Heart right ventricle (tissue), 16 donors: ENCODE measurements at regions not wholly inside any gene's neighbourhood (a gene's known extent, or its start where the extent isn't known, plus 50 kb on each side); places are given as distances from the start of the nearest gene placed in this dataset.
"Not testable (repeated sequence)": the region's sequence is repeated elsewhere in the genome, so short reads cannot be mapped to it uniquely, and the experiment has no call there.

Source experiments
- ATAC-seq, 8 donors: fragments of 200-7000 bp; cut with Tn5 transposase; one replicate each; pipeline ENCODE4 v1.9.1; 2020; ENCODE audit warnings: mild to moderate bottlenecking in 8 of 8, moderate library complexity in 8 of 8, moderate number of reproducible peaks in 1 of 8
- DNase-seq, 2 donors: peaks; one replicate each; pipeline ENCODE4 v3.0.0-alpha.2; 2020
- H3K27ac ChIP-seq, 10 donors: fragments of 200-600 bp; sonication (generic) in 2 of 10; one replicate each; pipeline versions ENCODE4 v1.5.0 to v1.8.0; 2020 to 2022; ENCODE audit warnings: mild to moderate bottlenecking in 3 of 10
- H3K27me3 ChIP-seq, 7 donors: fragments of 200-600 bp; one replicate each; pipeline ENCODE4 v1.8.0; 2021 to 2022; ENCODE audit warnings: mild to moderate bottlenecking in 2 of 7
- H3K36me3 ChIP-seq, 9 donors: fragments of 200-600 bp; sonication (generic) in 1 of 9; one replicate each; pipeline versions ENCODE4 v1.5.0 to v1.8.0; 2020 to 2022; ENCODE audit warnings: mild to moderate bottlenecking in 2 of 9
- H3K4me1 ChIP-seq, 9 donors: fragments of 200-600 bp; sonication (generic) in 1 of 9; one replicate each; pipeline versions ENCODE4 v1.5.0 to v1.8.0; 2020 to 2022; ENCODE audit warnings: mild to moderate bottlenecking in 4 of 9
- H3K4me3 ChIP-seq, 10 donors: fragments of 200-600 bp; sonication (generic) in 2 of 10; one replicate each; pipeline versions ENCODE4 v1.5.0 to v1.8.0; 2020 to 2022; ENCODE audit warnings: mild to moderate bottlenecking in 7 of 10, moderate library complexity in 2 of 10
- H3K9me3 ChIP-seq, 11 donors: fragments of 200-600 bp in 10 of 11; sonication (generic) in 2 of 11; one replicate each; pipeline versions ENCODE4 v1.5.0 to v1.8.0; 2013 to 2022; ENCODE audit warnings: mild to moderate bottlenecking in 2 of 11, control low read depth in 1 of 11, moderate library complexity in 1 of 11
- WGBS, 2 donors: extraction: QIAGEN DNeasy Blood & Tissue Kit; methylation state at CpG; one replicate each; pipeline ENCODE4 v1.1.7; 2013; ENCODE audit warnings: inconsistent platforms in 1 of 2; 5-methylcytosine and 5-hydroxymethylcytosine counted together
- intact Hi-C, 10 donors: fragments of 100-400 bp; cut with DNase I; formaldehyde crosslinking; loops; one replicate each; pipeline versions ENCODE4 v1.11.1 to v1.14.2; 2022
- TF ChIP-seq, protein P1 (sequence below), 9 donors: fragments of 200-600 bp; sonication (generic) in 2 of 9; IDR thresholded peaks; one replicate each; pipeline versions ENCODE4 v1.5.0 to v1.8.0; 2021 to 2022; ENCODE audit warnings: antibody characterized with exemption in 9 of 9, mild to moderate bottlenecking in 5 of 9, moderate library complexity in 1 of 9
- donor health status: Arrhythmogenic right ventricular cardiomyopathy.
- donor health status: ischemic (EF 13 %, LVEDD 7.1; RV severe dilation, severe dysfunction).
- donor health status: healthy with polysubstance abuse.
- donor health status: DM: no; HTN: yes; CAD: no.
- donor health status: DM: no; HTN: no; CAD: no.
- donor health status: ischemic (EF 25% LVEDD 6.9; RV normal size, moderate dysfunction).
- donor health status: ischemic (EF 25% LVEDD 5.7; RV mildly dilated, moderate dysfunction).
- donor health status: healthy.
- donor health status: DM: yes; HTN: yes; CAD: no.
- donor health status: Ischemic cardiomyopathy.
- donor health status: ischemic (EF 35%, LVEDD 5.7; RV mildly dilated, moderate dysfunction).
- donor health status: nonischemic (EF 11% LVEDD 7.7; RV severe dilation, severe dysfunction).
- donor health status: DM: yes; HTN: yes; CAD: no.
- donor health status: PGD.
- donor health status: ischemic (EF 29% LVEDD 5.4; RV normal size, mild dysfunction).
- donor health status: nonischemic (EF 23%, LVEDD 6.1; RV moderate dilation, normal function).

DNA sequence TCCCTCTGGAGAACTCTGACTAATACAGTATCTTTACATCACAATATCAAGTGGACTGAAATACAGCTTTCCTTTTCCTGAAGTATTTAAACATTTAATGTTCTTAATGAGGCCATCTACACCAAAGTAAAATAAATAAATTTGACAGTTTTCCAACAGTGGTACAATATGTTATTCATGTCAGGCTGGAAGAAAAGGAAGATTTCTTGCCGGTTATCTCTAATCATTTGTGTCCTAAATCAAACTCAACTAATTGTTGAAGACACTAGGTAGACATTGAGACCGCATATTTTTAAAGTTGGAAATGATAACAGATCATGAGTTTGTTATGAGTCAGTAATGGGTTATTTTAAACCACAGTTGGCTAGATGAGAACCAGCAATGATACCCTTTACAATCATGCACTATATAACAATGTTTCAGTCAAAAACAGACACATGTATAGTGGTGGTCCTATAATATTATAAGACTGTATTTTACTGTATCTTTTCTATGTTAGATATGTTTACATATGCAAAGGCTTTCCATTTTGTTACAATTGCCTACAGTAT, 241.6 kb downstream of the LMBRD1 start:
- no peak overlapping the region for H3K4me3 ChIP-seq
- H3K27me3 ChIP-seq: no peaks in the 10 kb centered on the region
- no peak overlapping the region for H3K27ac ChIP-seq
- no peaks in the 10 kb centered on the region for H3K4me1 ChIP-seq
- 85 to 95% methylated on average over 2 of the region's 2 CpGs for WGBS, 2 donors
- no peaks in the 10 kb centered on the region for H3K36me3 ChIP-seq
- TF ChIP-seq, protein P1, sequence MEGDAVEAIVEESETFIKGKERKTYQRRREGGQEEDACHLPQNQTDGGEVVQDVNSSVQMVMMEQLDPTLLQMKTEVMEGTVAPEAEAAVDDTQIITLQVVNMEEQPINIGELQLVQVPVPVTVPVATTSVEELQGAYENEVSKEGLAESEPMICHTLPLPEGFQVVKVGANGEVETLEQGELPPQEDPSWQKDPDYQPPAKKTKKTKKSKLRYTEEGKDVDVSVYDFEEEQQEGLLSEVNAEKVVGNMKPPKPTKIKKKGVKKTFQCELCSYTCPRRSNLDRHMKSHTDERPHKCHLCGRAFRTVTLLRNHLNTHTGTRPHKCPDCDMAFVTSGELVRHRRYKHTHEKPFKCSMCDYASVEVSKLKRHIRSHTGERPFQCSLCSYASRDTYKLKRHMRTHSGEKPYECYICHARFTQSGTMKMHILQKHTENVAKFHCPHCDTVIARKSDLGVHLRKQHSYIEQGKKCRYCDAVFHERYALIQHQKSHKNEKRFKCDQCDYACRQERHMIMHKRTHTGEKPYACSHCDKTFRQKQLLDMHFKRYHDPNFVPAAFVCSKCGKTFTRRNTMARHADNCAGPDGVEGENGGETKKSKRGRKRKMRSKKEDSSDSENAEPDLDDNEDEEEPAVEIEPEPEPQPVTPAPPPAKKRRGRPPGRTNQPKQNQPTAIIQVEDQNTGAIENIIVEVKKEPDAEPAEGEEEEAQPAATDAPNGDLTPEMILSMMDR (IDR thresholded peaks at IDR 0.05): no peak
- intact Hi-C loops: no loop called here
- DNase-seq: no peak
- H3K9me3 ChIP-seq: peaks cover 0 to 6% (median 0%) of the 10 kb centered on the region in 11 donors
- no peak for ATAC-seq

DNA sequence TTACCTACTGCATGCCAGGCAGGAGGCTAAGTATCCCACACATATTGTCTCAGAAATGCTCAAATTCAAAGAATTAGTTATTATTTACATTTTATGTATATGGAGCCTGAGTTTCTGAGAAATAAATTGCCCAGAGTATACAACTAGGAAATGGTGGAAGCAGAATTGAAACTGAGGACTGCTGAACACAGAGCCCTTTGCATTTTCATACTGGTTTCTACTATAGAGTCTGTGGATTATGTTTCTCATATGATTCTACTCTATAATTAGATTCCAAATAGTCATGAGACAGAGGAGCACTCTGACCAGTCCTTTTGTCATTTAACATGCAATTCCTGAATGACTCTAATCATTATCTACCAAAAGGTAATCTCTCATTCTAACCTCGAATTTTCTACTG, 254.3 kb downstream of the LMBRD1 start:
- Histone ChIP-seq H3K27me3 (no peaks in the 10 kb centered on the region), H3K9me3 (peaks cover 0 to 3% (median 0%) of the 10 kb centered on the region in 11 donors), H3K27ac (no peak overlapping the region), H3K4me3 (no peak overlapping the region), H3K4me1 (no peaks in the 10 kb centered on the region), H3K36me3 (no peaks in the 10 kb centered on the region)
- TF ChIP-seq, protein P1 (IDR thresholded peaks at IDR 0.05): no peak
- 48 to 49% methylated on average over 1 of the region's 1 CpG for WGBS, 2 donors
- intact Hi-C loops: no loop called here
- ATAC-seq (no peak), DNase-seq (no peak)

DNA sequence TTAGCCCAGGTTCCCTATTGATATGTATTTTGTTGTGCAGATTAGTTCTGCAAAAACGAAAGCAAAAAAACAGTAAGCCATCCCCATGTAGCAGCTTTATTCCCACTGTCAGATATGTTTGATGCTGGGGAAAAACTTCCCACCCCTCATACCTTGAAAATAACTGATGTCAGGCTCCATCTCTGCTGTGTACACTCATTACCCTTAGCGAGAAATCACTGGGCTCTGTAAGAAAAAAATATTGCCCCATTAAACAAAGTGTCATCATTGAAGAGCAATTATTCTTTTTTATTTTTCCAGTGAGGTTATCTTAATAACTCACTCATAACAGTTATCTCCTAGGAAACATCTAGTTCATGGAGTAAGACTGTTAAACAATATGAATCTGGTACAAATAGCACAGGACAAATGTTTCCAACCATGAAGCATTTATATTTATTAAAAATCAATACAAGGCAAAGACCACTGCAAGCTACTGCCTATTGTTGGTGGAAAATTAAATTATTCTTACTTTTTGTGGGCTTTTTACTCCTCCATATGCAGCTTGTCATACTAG, 268.8 kb downstream of the LMBRD1 start:
- H3K27me3 ChIP-seq: no peaks in the 10 kb centered on the region
- no peaks in the 10 kb centered on the region for H3K4me1 ChIP-seq
- intact Hi-C loops: no loop called here
- H3K36me3 ChIP-seq: no peaks in the 10 kb centered on the region
- no peak for ATAC-seq
- no peak overlapping the region for H3K27ac ChIP-seq
- H3K4me3 ChIP-seq: no peak overlapping the region
- WGBS, 2 donors: 63 to 67% methylated on average over 2 of the region's 2 CpGs
- TF ChIP-seq, protein P1 (IDR thresholded peaks at IDR 0.05): no peak
- H3K9me3 ChIP-seq: peaks cover 0 to 3% (median 0%) of the 10 kb centered on the region in 11 donors
- DNase-seq: no peak

DNA sequence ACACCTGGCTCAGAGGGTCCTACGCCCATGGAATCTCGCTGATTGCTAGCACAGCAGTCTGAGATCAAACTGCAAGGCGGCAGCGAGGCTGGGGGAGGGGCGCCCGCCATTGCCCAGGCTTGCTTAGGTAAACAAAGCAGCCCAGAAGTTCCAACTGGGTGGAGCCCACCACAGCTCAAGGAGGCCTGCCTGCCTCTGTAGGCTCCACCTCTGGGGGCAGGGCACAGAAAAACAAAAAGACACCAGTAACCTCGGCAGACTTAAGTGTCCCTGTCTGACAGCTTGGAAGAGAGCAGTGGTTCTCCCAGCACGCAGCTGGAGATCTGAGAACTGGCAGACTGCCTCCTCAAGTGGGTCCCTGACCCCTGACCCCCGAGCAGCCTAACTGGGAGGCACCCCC, 281.3 kb downstream of the LMBRD1 start:
- 53 to 71% methylated on average over 2 to 3 of the region's 9 CpGs for WGBS, 2 donors
- ATAC-seq, H3K36me3 ChIP-seq: not testable (repeated sequence)

DNA sequence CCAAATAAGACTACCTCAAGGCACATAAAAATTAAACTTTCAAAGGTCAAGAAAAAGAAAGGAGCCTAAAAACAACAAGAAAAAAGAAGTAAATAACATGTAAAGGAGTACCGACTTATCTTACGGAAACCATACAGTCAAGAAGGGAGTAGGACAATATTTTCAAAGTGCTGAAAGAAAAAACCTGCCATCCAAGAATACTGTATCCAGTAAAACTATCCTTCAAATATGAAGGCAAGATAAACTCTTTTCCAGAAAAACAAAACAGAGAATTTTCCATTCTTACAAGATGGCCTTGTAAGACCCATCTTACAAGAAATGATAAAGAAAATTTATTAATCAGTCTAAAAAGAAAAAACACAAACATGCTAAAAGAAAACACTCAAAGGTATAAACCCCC, 302.2 kb downstream of the LMBRD1 start:
- H3K27me3 ChIP-seq: no peaks in the 10 kb centered on the region
- no peaks in the 10 kb centered on the region for H3K36me3 ChIP-seq
- no peak for ATAC-seq
- H3K9me3 ChIP-seq: peaks cover 0 to 27% (median 5%) of the 10 kb centered on the region in 11 donors
- intact Hi-C loops: no loop called here
- no peaks in the 10 kb centered on the region for H3K4me1 ChIP-seq
- no peak overlapping the region for H3K4me3 ChIP-seq
- TF ChIP-seq, protein P1 (IDR thresholded peaks at IDR 0.05): no peak
- DNase-seq: no peak
- WGBS, 2 donors: 96 to 98% methylated on average over 2 of the region's 2 CpGs
- H3K27ac ChIP-seq: no peak overlapping the region

More for the DNA sequence above, 281.3 kb downstream of the LMBRD1 start:
- H3K4me3 ChIP-seq, DNase-seq, intact Hi-C loops, H3K27ac ChIP-seq, H3K27me3 ChIP-seq, H3K4me1 ChIP-seq: not testable (repeated sequence)
- H3K9me3 ChIP-seq: peaks cover 0 to 11% (median 0%) of the 10 kb centered on the region in 11 donors
